HepG2 (cell line): ENCODE measurements at regions not wholly inside any gene's neighbourhood (a gene's known extent, or its start where the extent isn't known, plus 50 kb on each side); places are given as distances from the start of the nearest gene placed in this dataset.

Experiments
- IKZF4 ChIP-seq: sonication (generic); formaldehyde crosslinking; IDR thresholded peaks from 2 replicates; pipeline ENCODE4 v1.5.1; 2020; ENCODE audit warnings: borderline replicate concordance, mild to moderate bottlenecking, low read depth, missing genetic modification reagents; ENCODE audit errors: not compliant biosample characterization
- MXD1 ChIP-seq: sonication (generic); formaldehyde crosslinking; IDR thresholded peaks from 2 replicates; pipeline ENCODE4 v1.4.0; 2020; ENCODE audit warnings: mild to moderate bottlenecking, missing genetic modification reagents
- POLR2AphosphoS5 ChIP-seq: IDR thresholded peaks from 2 replicates; pipeline ENCODE4 v1.6.1; 2012; ENCODE audit warnings: low read depth, low read length
- RFX5 ChIP-seq: IDR thresholded peaks from 2 replicates; pipeline ENCODE4 v1.6.1; 2011; ENCODE audit warnings: low read depth, low read length, improper control_type of control experiment
- ZNF547 ChIP-seq: sonication (generic); formaldehyde crosslinking; IDR thresholded peaks from 2 replicates; pipeline ENCODE4 v1.5.1; 2020; ENCODE audit warnings: mild to moderate bottlenecking, missing genetic modification reagents
- TF ChIP-seq, protein P1 (sequence below): sonication (generic); formaldehyde crosslinking; IDR thresholded peaks from 2 replicates; pipeline ENCODE4 v1.5.0; 2020; ENCODE audit warnings: mild to moderate bottlenecking, missing genetic modification reagents, moderate library complexity

- no peak for TF ChIP-seq POLR2AphosphoS5
- no peak for TF ChIP-seq MXD1 (CRISPR knock-in tag)
- no peak for TF ChIP-seq ZNF547 (CRISPR knock-in tag)
- TF ChIP-seq, protein P1, sequence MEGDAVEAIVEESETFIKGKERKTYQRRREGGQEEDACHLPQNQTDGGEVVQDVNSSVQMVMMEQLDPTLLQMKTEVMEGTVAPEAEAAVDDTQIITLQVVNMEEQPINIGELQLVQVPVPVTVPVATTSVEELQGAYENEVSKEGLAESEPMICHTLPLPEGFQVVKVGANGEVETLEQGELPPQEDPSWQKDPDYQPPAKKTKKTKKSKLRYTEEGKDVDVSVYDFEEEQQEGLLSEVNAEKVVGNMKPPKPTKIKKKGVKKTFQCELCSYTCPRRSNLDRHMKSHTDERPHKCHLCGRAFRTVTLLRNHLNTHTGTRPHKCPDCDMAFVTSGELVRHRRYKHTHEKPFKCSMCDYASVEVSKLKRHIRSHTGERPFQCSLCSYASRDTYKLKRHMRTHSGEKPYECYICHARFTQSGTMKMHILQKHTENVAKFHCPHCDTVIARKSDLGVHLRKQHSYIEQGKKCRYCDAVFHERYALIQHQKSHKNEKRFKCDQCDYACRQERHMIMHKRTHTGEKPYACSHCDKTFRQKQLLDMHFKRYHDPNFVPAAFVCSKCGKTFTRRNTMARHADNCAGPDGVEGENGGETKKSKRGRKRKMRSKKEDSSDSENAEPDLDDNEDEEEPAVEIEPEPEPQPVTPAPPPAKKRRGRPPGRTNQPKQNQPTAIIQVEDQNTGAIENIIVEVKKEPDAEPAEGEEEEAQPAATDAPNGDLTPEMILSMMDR: no peak
- TF ChIP-seq RFX5: no peak
- no peak for TF ChIP-seq IKZF4
These were observed 462.2 kb downstream of the PIK3C3 start for GRCh38 chr18:42417189-42417588.
